Prostate gland (tissue), 2 donors: ENCODE measurements at regions not wholly inside any gene's neighbourhood (a gene's known extent, or its start where the extent isn't known, plus 50 kb on each side); places are given as distances from the start of the nearest gene placed in this dataset.

Experiments used
- DNase-seq: peaks from one replicate; pipeline ENCODE4 v3.0.0-alpha.2; 2019; ENCODE audit warnings: low spot score
- H3K27ac ChIP-seq, 2 donors: fragments of 200-600 bp; sonication (generic); 2 replicates each; pipeline ENCODE4 v1.5.1; 2017 to 2019
- H3K27me3 ChIP-seq: fragments of 200-600 bp; sonication (generic); replicated peaks from 2 replicates; pipeline ENCODE4 v1.5.1; 2019; ENCODE audit not compliant: insufficient read depth
- H3K36me3 ChIP-seq, 2 donors: fragments of 200-600 bp; sonication (generic); 1 replicate in 1 of 2; 2 replicates in 1 of 2; pipeline versions ENCODE4 v1.5.1 to v1.8.1; 2017 to 2019
- H3K4me1 ChIP-seq: fragments of 200-600 bp; sonication (generic); replicated peaks from 2 replicates; pipeline ENCODE4 v1.5.1; 2019
- H3K4me3 ChIP-seq, 2 donors: fragments of 200-600 bp; sonication (generic); 2 replicates each; pipeline ENCODE4 v1.5.1; 2017 to 2019
- H3K9me3 ChIP-seq: fragments of 200-600 bp; sonication (generic); 2 replicates; pipeline ENCODE4 v1.5.1; 2017
- CTCF ChIP-seq, 4 experiments: fragments of 200-600 bp in 2 of 4; fragments of 450-650 bp in 2 of 4; sonication (generic) in 2 of 4; IDR thresholded peaks; 1 replicate in 3 of 4; 2 replicates in 1 of 4; pipeline ENCODE4 v1.5.1; 2016 to 2019; ENCODE audit warnings: antibody characterized with exemption in 4 of 4, mild to moderate bottlenecking in 2 of 4, moderate library complexity in 2 of 4
- POLR2A ChIP-seq: fragments of 450-650 bp; IDR thresholded peaks from one replicate; pipeline ENCODE4 v1.6.1; 2016; ENCODE audit warnings: antibody characterized with exemption, mild to moderate bottlenecking
- POLR2AphosphoS5 ChIP-seq: sonication (generic); formaldehyde crosslinking; IDR thresholded peaks from one replicate; pipeline ENCODE4 v1.6.1; 2017; ENCODE audit warnings: antibody characterized with exemption
- WGBS: methylation state at CpG from one replicate; pipeline ENCODE4 v1.1.5; 2018; 5-methylcytosine and 5-hydroxymethylcytosine counted together
- intact Hi-C: fragments of 100-400 bp; cut with DNase I; formaldehyde crosslinking; loops from one replicate; pipeline ENCODE4 v1.14.2; 2022

DNA sequence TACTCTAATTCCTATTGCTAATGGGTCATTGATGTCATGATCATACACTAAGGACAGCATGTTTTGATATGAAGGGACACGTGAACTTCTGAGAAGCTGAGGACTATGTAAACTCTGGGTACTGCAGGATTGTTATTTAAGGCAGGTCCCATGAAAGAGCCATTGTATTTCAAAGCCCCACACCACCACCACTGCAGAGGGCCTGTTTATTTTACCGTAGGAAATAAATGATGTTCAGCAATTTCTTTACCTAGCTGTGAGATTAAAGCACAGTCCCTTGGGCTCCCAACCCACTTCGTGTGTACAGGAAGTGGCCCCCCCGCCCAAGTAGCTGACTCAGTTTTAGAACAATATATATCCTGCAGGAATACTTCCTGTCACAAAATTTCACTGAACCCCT lies 89.8 kb upstream of the ACSL4 start:
- Histone ChIP-seq H3K36me3 (no peaks in the 10 kb centered on the region), H3K27me3 (no peaks in the 10 kb centered on the region), H3K27ac (no peak overlapping the region), H3K4me1 (no peaks in the 10 kb centered on the region), H3K9me3 (no peaks in the 10 kb centered on the region), H3K4me3 (no peak overlapping the region)
- intact Hi-C loops: no loop called here
- TF ChIP-seq POLR2A: no peak
- no peak for TF ChIP-seq CTCF (IDR thresholded peaks at IDR 0.05)
- no peak for TF ChIP-seq POLR2AphosphoS5
- no peak for DNase-seq
- 30% methylated on average over 4 of the region's 4 CpGs for WGBS

DNA sequence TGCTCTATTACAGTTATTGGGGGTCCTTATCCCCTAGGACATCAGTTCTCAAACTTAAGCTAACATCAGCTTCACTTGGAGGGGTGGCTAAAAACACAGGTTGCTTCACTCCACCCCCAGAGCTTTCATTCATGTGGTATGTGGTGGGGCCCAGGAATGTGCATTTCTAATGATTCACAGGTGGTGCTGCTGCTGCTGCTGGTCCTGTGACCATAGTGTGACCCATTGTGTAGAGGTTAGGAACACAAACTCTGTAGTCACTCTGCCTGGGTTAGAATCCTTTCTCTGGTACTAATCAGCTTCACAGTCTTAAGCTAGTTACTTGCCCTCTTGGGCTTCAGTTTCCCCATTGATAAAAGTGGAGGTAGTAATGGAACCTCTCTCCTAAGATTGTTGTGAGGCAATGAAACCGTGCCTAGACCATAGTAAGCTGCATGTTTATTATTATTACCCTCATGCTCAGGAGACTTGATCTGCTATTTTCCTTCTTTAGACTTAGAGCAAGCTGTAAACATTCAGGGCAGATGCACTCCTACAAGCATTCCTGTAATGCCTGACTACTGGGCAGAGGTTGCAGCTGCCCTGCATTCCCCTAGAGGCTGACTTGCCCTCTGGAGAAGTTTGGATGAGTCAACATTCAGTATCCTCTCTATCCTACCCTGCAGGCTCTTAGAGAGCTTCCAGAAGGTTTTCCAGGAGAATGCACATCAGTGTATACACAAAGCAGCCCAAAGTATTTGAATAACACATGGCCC lies 94.1 kb upstream of the ACSL4 start:
- no peak overlapping the region for H3K4me3 ChIP-seq
- TF ChIP-seq POLR2AphosphoS5 (no peak), POLR2A (no peak), CTCF (IDR thresholded peaks at IDR 0.05) (no peak)
- no peaks in the 10 kb centered on the region for H3K36me3 ChIP-seq
- no peak for DNase-seq
- no peaks in the 10 kb centered on the region for H3K4me1 ChIP-seq
- 69% methylated on average over 1 of the region's 1 CpG for WGBS
- no peak overlapping the region for H3K27ac ChIP-seq
- H3K9me3 ChIP-seq: no peaks in the 10 kb centered on the region
- H3K27me3 ChIP-seq: no peaks in the 10 kb centered on the region
- intact Hi-C loops: no loop called here

DNA sequence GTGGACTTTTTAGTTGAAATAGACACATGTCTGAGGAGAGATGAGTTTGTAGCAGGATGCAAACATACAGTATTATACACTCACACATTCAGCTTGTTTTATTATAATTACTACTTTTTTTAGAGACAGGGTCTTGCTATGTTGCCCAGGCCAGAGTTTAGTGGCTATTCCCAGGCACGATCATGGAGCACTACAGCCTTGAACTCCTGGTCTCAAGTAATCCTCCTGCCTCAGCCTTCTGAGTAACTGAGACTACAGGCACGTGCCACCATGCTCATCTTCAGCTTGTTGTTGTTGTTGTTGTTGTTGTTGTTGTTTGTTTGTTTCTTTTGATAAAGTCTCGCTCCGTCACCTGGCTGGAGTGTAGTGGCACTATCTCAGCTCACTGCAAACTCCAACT lies 94.7 kb upstream of the ACSL4 start:
- Histone ChIP-seq H3K27ac (no peak overlapping the region), H3K27me3 (no peaks in the 10 kb centered on the region), H3K9me3 (no peaks in the 10 kb centered on the region), H3K36me3 (no peaks in the 10 kb centered on the region), H3K4me1 (no peaks in the 10 kb centered on the region), H3K4me3 (no peak overlapping the region)
- TF ChIP-seq CTCF (IDR thresholded peaks at IDR 0.05) (no peak), POLR2AphosphoS5 (no peak), POLR2A (no peak)
- WGBS: 98% methylated on average over 4 of the region's 4 CpGs
- no peak for DNase-seq
- intact Hi-C loops: no loop called here

GRCh38 chrX:109830157-109830703 lies 97.2 kb upstream of the ACSL4 start:
- TF ChIP-seq POLR2A (no peak), CTCF (IDR thresholded peaks at IDR 0.05) (no peak), POLR2AphosphoS5 (no peak)
- intact Hi-C loops: no loop called here
- H3K4me3 ChIP-seq: no peak overlapping the region
- H3K4me1 ChIP-seq: no peaks in the 10 kb centered on the region
- no peak overlapping the region for H3K27ac ChIP-seq
- DNase-seq: no peak
- WGBS: 89% methylated on average over 3 of the region's 3 CpGs
- no peaks in the 10 kb centered on the region for H3K36me3 ChIP-seq
- no peaks in the 10 kb centered on the region for H3K9me3 ChIP-seq
- no peaks in the 10 kb centered on the region for H3K27me3 ChIP-seq

- DNase-seq: no peak
- no peaks in the 10 kb centered on the region for H3K4me1 ChIP-seq
- no peak overlapping the region for H3K27ac ChIP-seq
- H3K27me3 ChIP-seq: no peaks in the 10 kb centered on the region
- no peak overlapping the region for H3K4me3 ChIP-seq
- intact Hi-C loops: no loop called here
- no peak for TF ChIP-seq POLR2AphosphoS5
- no peaks in the 10 kb centered on the region for H3K9me3 ChIP-seq
- WGBS: 66% methylated on average over 3 of the region's 3 CpGs
- no peaks in the 10 kb centered on the region for H3K36me3 ChIP-seq
Measured at GRCh38 chrX:109830704-109831206, 97.7 kb upstream of the ACSL4 start.
